GM18498 (cell line): ENCODE measurements at regions not wholly inside any gene's neighbourhood (a gene's known extent, or its start where the extent isn't known, plus 50 kb on each side); places are given as distances from the start of the nearest gene placed in this dataset.
"Not testable (repeated sequence)": the region's sequence is repeated elsewhere in the genome, so short reads cannot be mapped to it uniquely, and the experiment has no call there.

Source experiments
- ATAC-seq: cut with Tn5 transposase; IDR thresholded peaks from one replicate; pipeline ENCODE4 v1.9.1; 2021; ENCODE audit warnings: mild to moderate bottlenecking, moderate library complexity; ENCODE audit not compliant: unreplicated experiment

- ATAC-seq: not testable (repeated sequence)
Measured at GRCh38 chr2:66249089-66249488, 185.8 kb upstream of the MEIS1 start.

GRCh38 chr2:66243809-66244208, 191.1 kb upstream of the MEIS1 start:
- ATAC-seq: not testable (repeated sequence)

GRCh38 chr2:66242888-66243287, 192.0 kb upstream of the MEIS1 start:
- not testable (repeated sequence) for ATAC-seq

- no peak for ATAC-seq
Measured at GRCh38 chr2:66242099-66242789, 192.7 kb upstream of the MEIS1 start.

GRCh38 chr2:66240286-66240685, 194.6 kb upstream of the MEIS1 start:
- ATAC-seq: no peak

- no peak for ATAC-seq
Measured at GRCh38 chr2:66239655-66240054, 195.3 kb upstream of the MEIS1 start.

- no peak for ATAC-seq
Measured at GRCh38 chr2:66237803-66238379, 197.0 kb upstream of the MEIS1 start.

GRCh38 chr2:66236816-66237802, 197.8 kb upstream of the MEIS1 start:
- no peak for ATAC-seq

- ATAC-seq: no peak
Measured at GRCh38 chr2:66236067-66236685, 198.7 kb upstream of the MEIS1 start.

GRCh38 chr2:66235428-66235827, 199.5 kb upstream of the MEIS1 start:
- no peak for ATAC-seq

- ATAC-seq: no peak
Measured at GRCh38 chr2:66233981-66234380, 200.9 kb upstream of the MEIS1 start.

GRCh38 chr2:66228128-66228547, 206.8 kb upstream of the MEIS1 start:
- no peak for ATAC-seq

- ATAC-seq: no peak
Measured at GRCh38 chr2:66217039-66217585, 217.8 kb upstream of the MEIS1 start.

GRCh38 chr2:66212749-66213148, 222.2 kb upstream of the MEIS1 start:
- no peak for ATAC-seq

GRCh38 chr2:66202586-66202985, 232.3 kb upstream of the MEIS1 start:
- no peak for ATAC-seq

GRCh38 chr2:66201242-66201641, 233.7 kb upstream of the MEIS1 start:
- no peak for ATAC-seq

- ATAC-seq: no peak
Measured at GRCh38 chr2:66198873-66199272, 236.1 kb upstream of the MEIS1 start.

GRCh38 chr2:66192888-66193287, 242.0 kb upstream of the MEIS1 start:
- ATAC-seq: no peak

GRCh38 chr2:66191311-66191710, 243.6 kb upstream of the MEIS1 start:
- ATAC-seq: no peak

- ATAC-seq: no peak
Measured at GRCh38 chr2:66189553-66189952, 245.4 kb upstream of the MEIS1 start.

- ATAC-seq: no peak
Measured at GRCh38 chr2:66186537-66186936, 248.4 kb upstream of the MEIS1 start.
